MCF 10A (cell line): ENCODE measurements at regions not wholly inside any gene's neighbourhood (a gene's known extent, or its start where the extent isn't known, plus 50 kb on each side); places are given as distances from the start of the nearest gene placed in this dataset.
A peak's percentile ranks its signal among the peaks of the same experiment; 100 is the strongest.

ENCODE experiments used
- BruUV-seq: library from RNA; stranded (reverse); fragments of 400-500 nt; replicated peaks from 2 replicates; lab custom pipeline; 2021; lab: Mats Ljungman, UMichigan
- CTCF ChIA-PET: fragments of 300-600 bp; sonication (Branson Sonifier 250); formaldehyde crosslinking; extraction: SDS; loops from one replicate; lab custom pipeline; 2021; ENCODE audit warnings: antibody characterized with exemption, inconsistent platforms; lab: Yijun Ruan, JAX
- POLR2A ChIA-PET: fragments of 300-600, 350-650 bp; sonication (Branson Sonifier 250); formaldehyde crosslinking; extraction: SDS; loops from one replicate; lab custom pipeline; 2020; ENCODE audit warnings: antibody characterized with exemption, inconsistent platforms; lab: Yijun Ruan, JAX
- DNase-seq: peaks from one replicate; pipeline ENCODE4 v3.0.0-alpha.2; 2018; ENCODE audit not compliant: unreplicated experiment
- H3K27ac Mint-ChIP-seq: one replicate; pipeline ENCODE4 v1.8.0; 2022; ENCODE audit warnings: mild to moderate bottlenecking, low read depth, mixed read lengths; ENCODE audit not compliant: unreplicated experiment
- H3K27me3 Mint-ChIP-seq: one replicate; pipeline ENCODE4 v1.8.0; 2022; ENCODE audit warnings: mixed read lengths; ENCODE audit not compliant: insufficient read depth, unreplicated experiment
- H3K36me3 Mint-ChIP-seq: one replicate; pipeline ENCODE4 v1.8.0; 2022; ENCODE audit warnings: mild to moderate bottlenecking, moderate library complexity, mixed read lengths; ENCODE audit not compliant: insufficient read depth, unreplicated experiment
- H3K4me1 Mint-ChIP-seq: one replicate; pipeline ENCODE4 v1.8.0; 2022; ENCODE audit warnings: mixed read lengths; ENCODE audit not compliant: insufficient read depth, unreplicated experiment
- H3K4me3 Mint-ChIP-seq: one replicate; pipeline ENCODE4 v1.8.0; 2022; ENCODE audit warnings: mild to moderate bottlenecking, moderate library complexity, mixed read lengths; ENCODE audit not compliant: unreplicated experiment
- H3K9me3 Mint-ChIP-seq: one replicate; pipeline ENCODE4 v1.8.0; 2022; ENCODE audit warnings: mixed read lengths; ENCODE audit not compliant: unreplicated experiment
- CTCF ChIP-seq: fragments of 200-600 bp; IDR thresholded peaks from one replicate; pipeline ENCODE4 v1.8.0; 2022; ENCODE audit warnings: antibody characterized with exemption, mild to moderate bottlenecking; ENCODE audit not compliant: unreplicated experiment
- intact Hi-C: fragments of 100-400 bp; cut with micrococcal nuclease; formaldehyde crosslinking; loops from 2 replicates; pipeline ENCODE4 v1.14.1; 2022

- intact Hi-C loops, result no loop called here
- Mint-ChIP-seq H3K4me3 (no peak overlapping the region), H3K27ac (no peak overlapping the region), H3K27me3 (no peaks in the 10 kb centered on the region), H3K36me3 (no peaks in the 10 kb centered on the region), H3K9me3 (no peaks in the 10 kb centered on the region), H3K4me1 (peaks cover 13% of the 10 kb centered on the region)
- TF ChIP-seq CTCF, result no peak
- no TSS peak for BruUV-seq
- ChIA-PET POLR2A (interaction anchor here (0.7 kb wide), 1 partner anchor 1848 kb away, joined by 3 read pairs; no protein-coding TSS in a partner anchor), CTCF (interaction anchor here (0.5 to 1.0 kb wide), 2 partner anchors 11 to 17 kb away, joined by 4 to 5 read pairs; no protein-coding TSS in a partner anchor)
- no peak for DNase-seq
These were observed 134.4 kb upstream of the COL21A1 start for GRCh38 chr6:56381801-56382251.

- POLR2A ChIA-PET, result interaction anchor here (0.7 to 1.2 kb wide), 2 partner anchors 66 to 1607 kb away, joined by 3 read pairs; no protein-coding TSS in a partner anchor
- no peak for TF ChIP-seq CTCF
- no peak overlapping the region for H3K27ac Mint-ChIP-seq
- H3K4me3 Mint-ChIP-seq, result no peak overlapping the region
- intact Hi-C loops, result no loop called here
- BruUV-seq, result no TSS peak
- peaks cover 21% of the 10 kb centered on the region for H3K4me1 Mint-ChIP-seq
- no peaks in the 10 kb centered on the region for H3K27me3 Mint-ChIP-seq
- no peaks in the 10 kb centered on the region for H3K9me3 Mint-ChIP-seq
- CTCF ChIA-PET, result interaction anchor here (0.8 to 2.7 kb wide), 2 partner anchors 10 to 111 kb away, joined by 3 to 11 read pairs; no protein-coding TSS in a partner anchor
- no peaks in the 10 kb centered on the region for H3K36me3 Mint-ChIP-seq
- no peak for DNase-seq
These were observed 133.1 kb upstream of the COL21A1 start for GRCh38 chr6:56380476-56380875.

DNA sequence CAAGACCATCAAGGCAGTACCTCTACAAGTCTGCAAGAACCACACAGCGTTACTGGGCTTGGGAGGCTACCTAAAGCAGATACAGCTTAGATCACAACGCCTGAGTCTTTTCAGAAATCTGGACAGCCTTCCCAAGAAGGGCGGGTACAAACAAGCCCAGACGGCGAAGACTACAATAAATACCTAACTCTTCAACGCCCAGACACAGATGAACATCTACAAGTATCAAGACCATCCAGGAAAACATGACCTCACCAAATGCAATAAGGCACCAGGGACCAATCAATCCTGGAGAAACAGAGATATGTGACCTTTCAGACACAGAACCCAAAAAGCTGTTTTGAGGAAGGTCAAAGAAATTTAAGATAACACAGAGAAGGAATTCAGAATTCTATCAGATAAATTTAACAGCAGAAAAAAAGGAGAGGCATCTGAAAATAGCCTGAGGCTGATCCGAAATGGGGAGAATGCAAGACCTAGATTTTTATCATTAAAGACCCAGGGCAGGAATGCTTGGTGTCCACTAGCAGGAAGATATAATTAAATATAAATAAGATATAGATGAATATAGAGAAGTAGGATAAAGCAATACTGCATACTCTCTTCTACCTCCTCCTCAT, 131.7 kb upstream of the COL21A1 start:
- no peaks in the 10 kb centered on the region for H3K36me3 Mint-ChIP-seq
- no peak overlapping the region for H3K4me3 Mint-ChIP-seq
- intact Hi-C loops, result no loop called here
- H3K4me1 Mint-ChIP-seq, result peaks cover 31% of the 10 kb centered on the region
- no peaks in the 10 kb centered on the region for H3K27me3 Mint-ChIP-seq
- CTCF ChIA-PET, result interaction anchor here (1.2 to 2.7 kb wide), 3 partner anchors 9 to 65 kb away, joined by 3 to 11 read pairs (median 4); no protein-coding TSS in a partner anchor
- no peak for TF ChIP-seq CTCF
- peak overlapping the region; percentile 10 for H3K27ac Mint-ChIP-seq
- POLR2A ChIA-PET, result interaction anchor here (1.2 kb wide), 2 partner anchors 9 to 14 kb away, joined by 4 to 6 read pairs; no protein-coding TSS in a partner anchor
- no TSS peak for BruUV-seq
- DNase-seq, result peak; percentile 19
- no peaks in the 10 kb centered on the region for H3K9me3 Mint-ChIP-seq

DNA sequence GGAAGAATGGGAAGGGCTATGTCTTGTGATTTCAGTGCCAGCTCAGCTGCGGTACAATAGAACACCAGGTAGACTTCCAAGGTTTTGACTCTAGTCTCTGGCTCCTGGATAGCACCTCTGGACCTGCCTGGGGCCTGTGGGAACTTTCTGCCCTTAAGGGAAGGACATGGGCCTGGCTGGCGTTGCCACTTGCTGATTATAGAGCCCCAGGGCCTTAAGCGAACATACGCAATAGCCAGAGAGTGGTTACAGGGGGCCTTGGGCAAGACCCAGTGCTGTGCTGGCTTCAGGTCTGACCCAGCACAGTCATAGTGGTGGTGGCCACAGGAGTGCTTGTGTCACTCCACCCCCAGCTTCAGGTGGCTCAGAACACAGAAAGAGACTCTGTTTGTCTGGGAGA, 131.1 kb upstream of the COL21A1 start:
- intact Hi-C loops, result no loop called here
- DNase-seq, result no peak
- no peak for TF ChIP-seq CTCF
- Mint-ChIP-seq H3K9me3 (no peaks in the 10 kb centered on the region), H3K36me3 (no peaks in the 10 kb centered on the region), H3K4me1 (peaks cover 31% of the 10 kb centered on the region), H3K27me3 (no peaks in the 10 kb centered on the region), H3K27ac (peak overlapping the region; percentile 10), H3K4me3 (no peak overlapping the region)
- no TSS peak for BruUV-seq
- ChIA-PET POLR2A (interaction anchor here (1.2 kb wide), 2 partner anchors 8 to 13 kb away, joined by 4 to 6 read pairs; no protein-coding TSS in a partner anchor), CTCF (interaction anchor here (1.2 to 2.7 kb wide), 3 partner anchors 8 to 64 kb away, joined by 3 to 11 read pairs (median 4); no protein-coding TSS in a partner anchor)
